H9 (cell line): ENCODE measurements at regions not wholly inside any gene's neighbourhood (a gene's known extent, or its start where the extent isn't known, plus 50 kb on each side); places are given as distances from the start of the nearest gene placed in this dataset.

Experiments used
- DNase-seq: peaks from one replicate; pipeline ENCODE4 v3.0.0-alpha.2; 2017
- H2AFZ ChIP-seq: one replicate; pipeline ENCODE4 v1.6.1; 2013; ENCODE audit warnings: mild to moderate bottlenecking, low read length, control low read depth, moderate library complexity
- H2AK5ac ChIP-seq: 2 replicates; pipeline ENCODE4 v1.6.1; 2013; ENCODE audit warnings: low read length, control low read depth, mixed read lengths; ENCODE audit not compliant: insufficient read length
- H2BK120ac ChIP-seq: one replicate; pipeline ENCODE4 v1.6.1; 2013; ENCODE audit warnings: low read depth, mild to moderate bottlenecking, low read length, control low read depth, inconsistent platforms; ENCODE audit not compliant: poor library complexity, severe bottlenecking
- H2BK12ac ChIP-seq: 2 replicates; pipeline ENCODE4 v1.6.1; 2013; ENCODE audit warnings: low read length, control low read depth, mixed read lengths, low read depth; ENCODE audit not compliant: insufficient read length
- H2BK15ac ChIP-seq: 2 replicates; pipeline ENCODE4 v1.6.1; 2013; ENCODE audit warnings: low read depth, low read length, control low read depth
- H2BK20ac ChIP-seq: one replicate; pipeline ENCODE4 v1.6.1; 2013; ENCODE audit warnings: low read depth, mild to moderate bottlenecking, low read length, control low read depth, inconsistent platforms; ENCODE audit not compliant: poor library complexity, severe bottlenecking
- H2BK5ac ChIP-seq: 2 replicates; pipeline ENCODE4 v1.6.1; 2013; ENCODE audit warnings: low read length, control low read depth, mixed read lengths; ENCODE audit not compliant: insufficient read length
- H3K14ac ChIP-seq: 2 replicates; pipeline ENCODE4 v1.6.1; 2013; ENCODE audit warnings: low read length, control low read depth; ENCODE audit not compliant: insufficient read depth
- H3K18ac ChIP-seq: 2 replicates; pipeline ENCODE4 v1.6.1; 2013; ENCODE audit warnings: low read depth, mild to moderate bottlenecking, mixed read lengths, low read length, control low read depth; ENCODE audit not compliant: insufficient read length
- H3K23ac ChIP-seq: 2 replicates; pipeline ENCODE4 v1.6.1; 2013; ENCODE audit warnings: low read length, control low read depth, mixed read lengths, low read depth; ENCODE audit not compliant: insufficient read length
- H3K23me2 ChIP-seq: 2 replicates; pipeline ENCODE4 v1.6.1; 2013; ENCODE audit warnings: low read depth, mild to moderate bottlenecking, mixed read lengths, low read length, control low read depth; ENCODE audit not compliant: insufficient read length, poor library complexity, severe bottlenecking
- H3K27ac ChIP-seq: 2 replicates; pipeline ENCODE4 v1.5.1; 2013; ENCODE audit warnings: low read length, control low read depth, mixed read lengths, low read depth; ENCODE audit not compliant: insufficient read length
- H3K27me3 ChIP-seq: 2 replicates; pipeline ENCODE4 v1.6.1; 2013; ENCODE audit warnings: low read length, control low read depth, inconsistent platforms; ENCODE audit not compliant: insufficient read depth
- H3K4ac ChIP-seq: 2 replicates; pipeline ENCODE4 v1.6.1; 2013; ENCODE audit warnings: low read depth, mild to moderate bottlenecking, control low read depth, inconsistent platforms, low read length, moderate library complexity
- H3K4me1 ChIP-seq: 2 replicates; pipeline ENCODE4 v1.6.1; 2013; ENCODE audit warnings: low read length, control low read depth, inconsistent platforms; ENCODE audit not compliant: insufficient read depth
- H3K4me2 ChIP-seq: 2 replicates; pipeline ENCODE4 v1.6.1; 2013; ENCODE audit warnings: low read length, control low read depth, mixed read lengths; ENCODE audit not compliant: insufficient read length, insufficient read depth
- H3K56ac ChIP-seq: 2 replicates; pipeline ENCODE4 v1.6.1; 2013; ENCODE audit warnings: low read depth, mild to moderate bottlenecking, mixed read lengths, low read length, control low read depth; ENCODE audit not compliant: insufficient read length
- H3K79me1 ChIP-seq: 2 replicates; pipeline ENCODE4 v1.6.1; 2013; ENCODE audit warnings: low read depth, mild to moderate bottlenecking, moderate library complexity, low read length, control low read depth, inconsistent platforms; ENCODE audit not compliant: insufficient read depth, poor library complexity, severe bottlenecking
- H3K79me2 ChIP-seq: 2 replicates; pipeline ENCODE4 v1.6.1; 2013; ENCODE audit warnings: low read length, control low read depth, inconsistent platforms; ENCODE audit not compliant: insufficient read depth
- H3K9ac ChIP-seq: 2 replicates; pipeline ENCODE4 v1.6.1; 2013; ENCODE audit warnings: low read length, control low read depth, mixed read lengths; ENCODE audit not compliant: insufficient read length; ENCODE audit errors: extremely low read depth
- H3K9me3 ChIP-seq: one replicate; pipeline ENCODE4 v1.6.1; 2013; ENCODE audit warnings: low read depth, low read length, inconsistent platforms; ENCODE audit not compliant: control insufficient read depth
- H3T11ph ChIP-seq: one replicate; pipeline ENCODE4 v1.6.1; 2013; ENCODE audit warnings: mild to moderate bottlenecking, low read length, control low read depth, inconsistent platforms
- H4K20me1 ChIP-seq: one replicate; pipeline ENCODE4 v1.6.1; 2013; ENCODE audit not compliant: control insufficient read depth, insufficient read length, insufficient read depth
- H4K5ac ChIP-seq: 2 replicates; pipeline ENCODE4 v1.6.1; 2013; ENCODE audit warnings: low read depth, mild to moderate bottlenecking, mixed read lengths, low read length, control low read depth; ENCODE audit not compliant: insufficient read length
- H4K8ac ChIP-seq: replicated peaks from 2 replicates; pipeline ENCODE4 v1.6.1; 2013; ENCODE audit warnings: low read length, control low read depth, mixed read lengths, low read depth; ENCODE audit not compliant: insufficient read length
- H4K91ac ChIP-seq: 2 replicates; pipeline ENCODE4 v1.6.1; 2013; ENCODE audit warnings: low read depth, mild to moderate bottlenecking, moderate library complexity, mixed read lengths, low read length, control low read depth; ENCODE audit not compliant: insufficient read length
- H3K27ac Mint-ChIP-seq, 3 experiments: 2 replicates in 2 of 3; 3 replicates in 1 of 3; pipeline ENCODE4 v1.8.0; 2020 to 2021; ENCODE audit warnings: mixed read lengths in 3 of 3, mild to moderate bottlenecking in 1 of 3, moderate library complexity in 1 of 3
- H3K27me3 Mint-ChIP-seq: 2 replicates; pipeline ENCODE4 v1.8.0; 2021; ENCODE audit warnings: low read depth, mild to moderate bottlenecking, moderate library complexity, mixed read lengths
- H3K36me3 Mint-ChIP-seq, 3 experiments: 2 replicates in 2 of 3; 3 replicates in 1 of 3; pipeline ENCODE4 v1.8.0; 2020 to 2021; ENCODE audit warnings: low read depth in 3 of 3, mixed read lengths in 3 of 3; ENCODE audit not compliant: insufficient read depth in 1 of 3
- H3K4me1 Mint-ChIP-seq, 2 experiments: 2 replicates each; pipeline ENCODE4 v1.8.0; 2020; ENCODE audit warnings: mixed read lengths in 2 of 2
- H3K4me3 Mint-ChIP-seq, 2 experiments: 2 replicates in 1 of 2; 3 replicates in 1 of 2; pipeline ENCODE4 v1.8.0; 2020 to 2021; ENCODE audit warnings: mild to moderate bottlenecking in 2 of 2, mixed read lengths in 2 of 2, moderate library complexity in 1 of 2
- H3K9me3 Mint-ChIP-seq, 2 experiments: 2 replicates in 1 of 2; 3 replicates in 1 of 2; pipeline ENCODE4 v1.8.0; 2020; ENCODE audit warnings: mild to moderate bottlenecking in 2 of 2, mixed read lengths in 2 of 2, moderate library complexity in 1 of 2
- CTCF ChIP-seq: fragments of 200-600 bp; sonication (generic); conservative IDR thresholded peaks from 3 replicates; pipeline ENCODE4 v1.8.0; 2021; ENCODE audit warnings: antibody characterized with exemption, mild to moderate bottlenecking
- WGBS: extraction: QIAGEN DNeasy Blood & Tissue Kit; methylation state at CpG from one replicate; pipeline ENCODE4 v1.1.7; 2013; ENCODE audit warnings: missing lambda C conversion rate, low lambda C conversion rate, mixed read lengths; ENCODE audit not compliant: insufficient read length; ENCODE audit errors: extremely low coverage; 5-methylcytosine and 5-hydroxymethylcytosine counted together

DNA sequence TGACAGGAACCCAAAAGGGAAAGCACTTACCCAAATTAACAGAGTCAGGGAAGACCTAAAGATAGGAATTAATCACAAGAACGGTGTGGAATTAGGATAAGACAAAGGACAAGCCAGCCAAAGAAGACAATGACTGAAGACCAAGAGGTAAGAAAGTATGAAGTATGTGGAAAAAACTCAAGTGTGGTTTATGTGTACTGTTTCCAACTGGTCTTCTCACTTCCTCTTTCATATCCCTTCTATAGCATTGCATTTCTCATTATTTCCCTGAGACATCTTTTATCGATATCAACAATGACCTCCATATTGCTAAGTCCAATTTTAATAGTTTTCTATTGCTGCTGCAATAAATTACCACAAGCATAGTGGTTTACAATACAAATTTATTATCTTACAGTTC is 313.5 kb upstream of the SLC39A10 start:
- no peaks in the 10 kb centered on the region for H3K23me2 ChIP-seq
- H3K9ac ChIP-seq, result no peak overlapping the region
- no peak overlapping the region for H3K4me2 ChIP-seq
- no peaks in the 10 kb centered on the region for H3K36me3 Mint-ChIP-seq
- H3K4me3 Mint-ChIP-seq, result no peak overlapping the region
- H3K4me1 Mint-ChIP-seq, result no peaks in the 10 kb centered on the region
- no peak overlapping the region for H3K23ac ChIP-seq
- no peak overlapping the region for H3K18ac ChIP-seq
- H3K27me3 ChIP-seq, result no peaks in the 10 kb centered on the region
- H2AFZ ChIP-seq, result no peak overlapping the region
- H4K5ac ChIP-seq, result no peak overlapping the region
- no peaks in the 10 kb centered on the region for H3K9me3 ChIP-seq
- no peak overlapping the region for H3K14ac ChIP-seq
- no peak overlapping the region for H4K91ac ChIP-seq
- WGBS, result no CpG with 5 or more reads among the region's 2 CpGs
- DNase-seq, result no peak
- H3T11ph ChIP-seq, result no peak overlapping the region
- no peak overlapping the region for H3K56ac ChIP-seq
- H2BK15ac ChIP-seq, result no peak overlapping the region
- H2BK5ac ChIP-seq, result no peak overlapping the region
- no peaks in the 10 kb centered on the region for H3K4me1 ChIP-seq
- no peaks in the 10 kb centered on the region for H4K20me1 ChIP-seq
- H2BK120ac ChIP-seq, result no peak overlapping the region
- H2BK20ac ChIP-seq, result no peak overlapping the region
- TF ChIP-seq CTCF, result no peak
- H3K27ac Mint-ChIP-seq, result no peak overlapping the region
- H2AK5ac ChIP-seq, result no peak overlapping the region
- H4K8ac ChIP-seq, result no peak overlapping the region
- no peaks in the 10 kb centered on the region for H3K79me1 ChIP-seq
- H3K79me2 ChIP-seq, result no peaks in the 10 kb centered on the region
- H2BK12ac ChIP-seq, result no peak overlapping the region
- H3K27ac ChIP-seq, result no peak overlapping the region
- H3K4ac ChIP-seq, result no peak overlapping the region
- no peaks in the 10 kb centered on the region for H3K27me3 Mint-ChIP-seq
- no peaks in the 10 kb centered on the region for H3K9me3 Mint-ChIP-seq
